NCI-H510A treated with DMSO at 0.1 percent for 48 hours (cell line): ENCODE measurements at regions not wholly inside any gene's neighbourhood (a gene's known extent, or its start where the extent isn't known, plus 50 kb on each side); places are given as distances from the start of the nearest gene placed in this dataset.
A peak's percentile ranks its signal among the peaks of the same experiment; 100 is the strongest.
"Not testable (repeated sequence)": the region's sequence is repeated elsewhere in the genome, so short reads cannot be mapped to it uniquely, and the experiment has no call there.

Experiments used
- DNase-seq: peaks from one replicate; lab custom pipeline; 2025; lab: John Stamatoyannopoulos, UW

GRCh38 chr5:167049043-167049663 is 1242.3 kb upstream of the WWC1 start:
- DNase-seq = peak; percentile 1

- no peak for DNase-seq
Measured at GRCh38 chr5:167049771-167050567, 1241.5 kb upstream of the WWC1 start.

- DNase-seq = no peak
Measured at GRCh38 chr5:167050568-167051401, 1240.7 kb upstream of the WWC1 start.

DNA sequence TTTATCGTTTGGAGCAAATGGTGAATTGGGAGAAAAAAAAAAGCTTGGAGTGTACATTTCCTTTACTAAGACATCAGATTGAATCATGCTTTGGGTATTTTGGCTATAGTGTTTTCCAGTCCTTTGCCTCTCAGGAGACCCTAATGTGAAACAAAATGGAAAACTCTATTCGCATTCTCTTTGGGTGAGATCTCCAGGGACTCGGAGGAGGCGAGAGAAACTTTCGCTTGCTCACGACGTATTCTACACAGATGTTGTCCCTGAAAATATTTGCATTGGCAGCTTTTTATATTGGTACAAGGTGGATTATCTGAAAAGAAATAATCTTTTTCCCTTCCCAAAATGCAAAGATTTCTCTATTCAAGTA is 1240.1 kb upstream of the WWC1 start:
- DNase-seq = no peak

DNA sequence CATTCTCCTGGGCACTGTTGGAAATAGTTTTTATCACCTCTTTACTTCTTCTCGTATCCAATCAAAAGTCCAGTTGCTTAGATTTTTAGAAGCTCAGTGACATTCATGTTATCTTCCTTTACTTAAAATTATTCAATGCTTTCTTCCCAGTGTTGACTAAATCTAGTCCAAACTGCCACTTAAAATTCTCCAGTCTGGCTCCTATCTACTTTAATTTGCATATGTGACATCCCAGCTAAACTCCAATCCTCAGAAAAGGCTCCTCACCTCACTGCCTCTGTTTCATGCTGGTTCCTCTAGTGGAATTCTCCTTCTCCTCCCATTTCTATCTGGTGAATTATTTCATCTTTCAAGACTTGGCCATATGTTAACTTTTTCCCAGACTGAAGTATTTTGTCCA is 1238.7 kb upstream of the WWC1 start:
- no peak for DNase-seq

GRCh38 chr5:167057665-167058064 is 1233.8 kb upstream of the WWC1 start:
- no peak for DNase-seq

GRCh38 chr5:167061695-167062094 is 1229.8 kb upstream of the WWC1 start:
- DNase-seq = no peak

DNA sequence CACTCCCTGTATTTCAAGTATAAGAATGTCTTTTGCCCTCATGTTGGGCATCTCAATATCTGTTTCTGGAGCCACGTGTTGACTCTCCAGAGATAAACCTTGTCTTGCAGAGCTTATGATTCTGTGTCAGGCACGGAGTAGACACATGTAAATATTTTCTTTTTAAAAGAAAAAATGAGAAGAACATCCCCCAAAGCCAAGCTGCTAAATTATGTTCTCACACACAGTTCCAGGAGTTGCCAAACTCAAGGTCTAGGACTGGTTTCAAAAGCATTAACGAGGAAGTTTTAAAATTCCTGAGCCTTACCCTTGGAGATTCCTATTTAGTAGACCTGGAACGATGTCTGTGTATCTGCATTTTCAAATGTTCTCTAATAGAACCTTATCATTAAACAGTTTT is 1228.3 kb upstream of the WWC1 start:
- DNase-seq = no peak

- DNase-seq = no peak
Measured at GRCh38 chr5:167063788-167064187, 1227.7 kb upstream of the WWC1 start.

GRCh38 chr5:167064198-167064776 is 1227.2 kb upstream of the WWC1 start:
- no peak for DNase-seq

DNA sequence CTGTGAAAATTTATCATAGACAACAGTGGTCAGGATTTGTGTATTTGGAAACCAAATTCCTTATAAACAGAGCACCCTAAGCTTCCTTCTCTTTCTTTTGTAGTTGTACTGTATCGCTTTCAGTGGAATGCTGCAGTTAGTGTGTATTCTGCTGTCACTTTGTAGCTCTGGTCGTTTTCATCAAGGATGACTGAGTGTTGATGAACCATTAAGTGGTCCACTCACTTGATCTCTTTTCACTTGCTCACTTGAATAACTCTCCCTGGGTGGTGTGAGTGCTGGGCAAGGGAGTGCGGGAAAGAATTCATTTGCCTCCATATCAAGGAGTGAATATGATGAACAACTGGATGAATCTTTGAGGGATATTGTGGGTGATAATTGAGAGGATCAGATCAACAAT is 1225.7 kb upstream of the WWC1 start:
- DNase-seq = no peak

GRCh38 chr5:167071981-167072610 is 1219.3 kb upstream of the WWC1 start:
- DNase-seq = no peak

GRCh38 chr5:167081561-167081960 is 1209.9 kb upstream of the WWC1 start:
- DNase-seq = no peak

DNA sequence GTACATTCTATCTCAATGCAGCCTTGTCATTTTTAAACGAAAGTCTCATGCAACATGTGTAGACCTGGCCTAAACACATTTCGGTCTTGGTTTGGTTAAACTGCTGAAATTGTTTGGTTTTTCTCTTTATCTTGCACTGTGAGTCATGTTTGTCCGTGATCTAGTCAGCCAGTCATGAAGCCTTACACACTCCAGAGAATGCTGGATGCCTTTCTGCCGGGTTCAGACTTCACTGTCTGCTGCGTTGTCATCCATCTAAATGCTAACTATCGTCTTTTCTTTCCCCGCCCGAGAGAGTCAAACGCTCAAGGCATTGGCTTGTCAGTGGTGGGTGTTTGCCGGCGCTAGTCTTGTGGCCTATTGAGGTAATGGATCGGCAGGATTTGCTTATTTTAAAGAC is 1194.6 kb upstream of the WWC1 start:
- DNase-seq = no peak

DNA sequence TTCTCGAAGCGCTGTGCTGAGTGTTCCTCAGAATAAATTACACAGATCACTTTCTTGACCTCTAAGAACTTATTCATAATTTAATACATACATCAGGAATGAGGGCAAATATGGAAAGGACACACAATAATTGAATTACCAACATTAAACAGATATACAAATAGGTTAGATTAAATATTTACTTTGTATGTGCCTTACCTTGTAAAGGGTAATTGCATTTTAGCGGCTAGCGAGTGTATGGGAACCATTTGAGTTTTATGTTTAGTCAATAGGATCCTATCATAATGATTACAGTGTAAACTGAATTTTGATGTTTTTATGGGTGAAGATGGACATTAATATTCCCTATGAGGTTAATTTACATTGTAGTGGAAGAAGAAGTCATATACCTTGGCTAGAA is 1187.1 kb upstream of the WWC1 start:
- no peak for DNase-seq

- DNase-seq = no peak
Measured at GRCh38 chr5:167105941-167106340, 1185.5 kb upstream of the WWC1 start.

GRCh38 chr5:167107684-167108083 is 1183.8 kb upstream of the WWC1 start:
- DNase-seq = no peak

GRCh38 chr5:167108266-167108665 is 1183.2 kb upstream of the WWC1 start:
- DNase-seq = not testable (repeated sequence)

GRCh38 chr5:167112556-167112955 is 1178.9 kb upstream of the WWC1 start:
- no peak for DNase-seq

GRCh38 chr5:167122267-167122666 is 1169.2 kb upstream of the WWC1 start:
- DNase-seq = no peak

DNA sequence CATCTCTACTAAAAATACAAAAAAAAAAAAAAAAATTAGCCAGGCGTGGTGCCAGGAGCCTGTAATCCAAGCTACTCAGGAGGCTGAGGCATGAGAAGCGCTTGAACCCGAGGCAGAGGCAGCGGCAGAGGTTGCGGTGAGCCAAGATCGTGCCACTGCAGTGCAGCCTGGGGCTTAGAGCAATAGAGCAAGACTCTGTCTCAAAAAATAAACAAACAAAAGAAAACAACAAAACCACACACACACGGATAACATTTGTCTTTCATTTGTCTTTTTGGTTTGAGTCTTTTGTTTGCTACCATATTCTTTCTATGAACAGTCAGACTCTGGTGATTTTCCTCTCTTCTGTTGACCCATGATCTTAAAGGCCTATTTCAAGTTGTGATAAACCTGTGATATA is 1168.3 kb upstream of the WWC1 start:
- DNase-seq = no peak

DNA sequence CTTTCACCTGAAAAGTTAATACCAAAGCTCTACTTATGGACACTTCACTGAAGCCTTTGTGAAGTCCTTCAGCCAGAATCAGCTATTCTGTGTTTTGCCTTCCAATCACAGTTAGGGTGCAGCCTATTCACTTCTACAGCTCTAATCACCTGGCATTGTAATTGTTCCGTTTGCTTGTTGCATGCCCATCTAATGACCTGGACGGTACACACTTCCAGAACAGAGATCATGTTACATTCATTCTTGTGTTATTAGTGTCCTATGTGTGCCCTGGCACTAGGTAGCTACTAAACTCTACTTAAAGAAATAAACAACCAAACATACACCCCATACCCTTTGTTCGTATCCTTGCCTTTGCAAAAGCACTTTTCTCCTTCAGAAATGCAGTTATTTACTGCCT is 1162.9 kb upstream of the WWC1 start:
- no peak for DNase-seq
